Ishikawa (cell line): ENCODE measurements at regions not wholly inside any gene's neighbourhood (a gene's known extent, or its start where the extent isn't known, plus 50 kb on each side); places are given as distances from the start of the nearest gene placed in this dataset.

Experiments
- CEBPB ChIP-seq: IDR thresholded peaks from 2 replicates; pipeline ENCODE4 v1.6.1; 2012
- CREB1 ChIP-seq: IDR thresholded peaks from 2 replicates; pipeline ENCODE4 v1.6.1; 2012; ENCODE audit warnings: low read depth
- EGR1 ChIP-seq: IDR thresholded peaks from 2 replicates; pipeline ENCODE4 v1.6.1; 2012
- EP300 ChIP-seq: IDR thresholded peaks from 2 replicates; pipeline ENCODE4 v1.6.1; 2012; ENCODE audit warnings: borderline replicate concordance
- FOXM1 ChIP-seq: IDR thresholded peaks from 2 replicates; pipeline ENCODE4 v1.6.1; 2012; ENCODE audit warnings: low read depth, borderline replicate concordance
- MAX ChIP-seq: IDR thresholded peaks from 2 replicates; pipeline ENCODE4 v1.6.1; 2012
- NFIC ChIP-seq: IDR thresholded peaks from 2 replicates; pipeline ENCODE4 v1.6.1; 2012
- RAD21 ChIP-seq: IDR thresholded peaks from 2 replicates; pipeline ENCODE4 v1.6.1; 2012; ENCODE audit warnings: low read depth
- TAF1 ChIP-seq: IDR thresholded peaks from 2 replicates; pipeline ENCODE4 v1.6.1; 2012; ENCODE audit warnings: low read depth, mild to moderate bottlenecking
- TCF12 ChIP-seq: IDR thresholded peaks from 2 replicates; pipeline ENCODE4 v1.6.1; 2012; ENCODE audit warnings: low read depth
- TEAD4 ChIP-seq: IDR thresholded peaks from 2 replicates; pipeline ENCODE4 v1.6.1; 2012
- USF1 ChIP-seq: IDR thresholded peaks from 2 replicates; pipeline ENCODE4 v1.6.1; 2012
- YY1 ChIP-seq: IDR thresholded peaks from 2 replicates; pipeline ENCODE4 v1.6.1; 2012; ENCODE audit warnings: low read depth
- ZBTB7A ChIP-seq: IDR thresholded peaks from 2 replicates; pipeline ENCODE4 v1.6.1; 2012; ENCODE audit warnings: low read depth
- TF ChIP-seq, protein P1 (sequence below): IDR thresholded peaks from 2 replicates; pipeline ENCODE4 v1.6.1; 2012; ENCODE audit warnings: low read depth, mild to moderate bottlenecking

- TF ChIP-seq RAD21 (no peak), NFIC (no peak), TEAD4 (no peak), ZBTB7A (no peak), TCF12 (no peak), TAF1 (no peak), MAX (no peak), EGR1 (no peak), CREB1 (no peak), CEBPB (no peak), USF1 (no peak), FOXM1 (no peak), YY1 (no peak), EP300 (no peak)
- TF ChIP-seq, protein P1, sequence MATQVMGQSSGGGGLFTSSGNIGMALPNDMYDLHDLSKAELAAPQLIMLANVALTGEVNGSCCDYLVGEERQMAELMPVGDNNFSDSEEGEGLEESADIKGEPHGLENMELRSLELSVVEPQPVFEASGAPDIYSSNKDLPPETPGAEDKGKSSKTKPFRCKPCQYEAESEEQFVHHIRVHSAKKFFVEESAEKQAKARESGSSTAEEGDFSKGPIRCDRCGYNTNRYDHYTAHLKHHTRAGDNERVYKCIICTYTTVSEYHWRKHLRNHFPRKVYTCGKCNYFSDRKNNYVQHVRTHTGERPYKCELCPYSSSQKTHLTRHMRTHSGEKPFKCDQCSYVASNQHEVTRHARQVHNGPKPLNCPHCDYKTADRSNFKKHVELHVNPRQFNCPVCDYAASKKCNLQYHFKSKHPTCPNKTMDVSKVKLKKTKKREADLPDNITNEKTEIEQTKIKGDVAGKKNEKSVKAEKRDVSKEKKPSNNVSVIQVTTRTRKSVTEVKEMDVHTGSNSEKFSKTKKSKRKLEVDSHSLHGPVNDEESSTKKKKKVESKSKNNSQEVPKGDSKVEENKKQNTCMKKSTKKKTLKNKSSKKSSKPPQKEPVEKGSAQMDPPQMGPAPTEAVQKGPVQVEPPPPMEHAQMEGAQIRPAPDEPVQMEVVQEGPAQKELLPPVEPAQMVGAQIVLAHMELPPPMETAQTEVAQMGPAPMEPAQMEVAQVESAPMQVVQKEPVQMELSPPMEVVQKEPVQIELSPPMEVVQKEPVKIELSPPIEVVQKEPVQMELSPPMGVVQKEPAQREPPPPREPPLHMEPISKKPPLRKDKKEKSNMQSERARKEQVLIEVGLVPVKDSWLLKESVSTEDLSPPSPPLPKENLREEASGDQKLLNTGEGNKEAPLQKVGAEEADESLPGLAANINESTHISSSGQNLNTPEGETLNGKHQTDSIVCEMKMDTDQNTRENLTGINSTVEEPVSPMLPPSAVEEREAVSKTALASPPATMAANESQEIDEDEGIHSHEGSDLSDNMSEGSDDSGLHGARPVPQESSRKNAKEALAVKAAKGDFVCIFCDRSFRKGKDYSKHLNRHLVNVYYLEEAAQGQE, result no peak
Measured at GRCh38 chr9:87077986-87078385, 130.7 kb upstream of the GAS1 start.

DNA sequence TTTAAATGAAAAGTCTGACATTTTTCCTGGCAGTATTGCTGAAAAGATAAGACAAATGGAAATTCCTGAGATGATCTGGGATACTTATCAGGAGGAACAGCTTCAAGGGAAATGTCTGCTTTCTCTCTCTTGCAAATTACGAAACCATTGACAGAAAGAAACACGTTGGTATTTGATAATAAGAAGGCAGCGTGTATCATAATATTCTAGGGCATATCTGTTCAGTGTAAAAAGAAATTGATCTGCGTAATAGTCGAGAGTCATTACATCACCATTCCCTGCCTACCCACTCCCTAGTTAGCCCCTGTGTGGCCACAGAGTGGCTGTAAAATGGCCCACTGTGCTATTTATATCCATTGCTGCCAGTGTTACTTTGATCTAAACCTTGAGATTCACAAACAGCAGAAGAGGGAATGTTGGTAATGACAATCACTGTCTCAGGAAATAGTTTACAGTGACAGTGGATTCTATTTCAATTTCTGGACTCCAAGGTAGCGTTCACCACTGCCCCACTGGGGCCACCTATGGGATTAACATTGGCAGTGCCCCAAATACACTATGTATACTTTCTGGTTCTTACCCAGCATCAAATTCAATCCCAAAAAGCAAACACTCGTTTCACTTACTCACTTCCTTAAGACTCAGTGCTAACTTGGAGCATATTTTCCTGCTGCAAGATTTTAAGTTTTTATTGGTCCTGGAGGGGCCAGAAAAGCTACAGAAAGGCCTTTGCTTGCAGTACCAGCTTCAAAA is 133.4 kb upstream of the GAS1 start:
- TF ChIP-seq CEBPB (no peak), ZBTB7A (no peak), CREB1 (no peak), EP300 (no peak), YY1 (no peak), USF1 (no peak), EGR1 (no peak), FOXM1 (no peak), TAF1 (no peak), RAD21 (no peak), TCF12 (no peak), NFIC (no peak), MAX (no peak), TEAD4 (no peak)
- TF ChIP-seq, protein P1, result no peak

- TF ChIP-seq TCF12 (no peak), ZBTB7A (no peak), CREB1 (no peak), NFIC (no peak), EGR1 (no peak), TEAD4 (no peak), CEBPB (no peak)
Measured at GRCh38 chr9:87081503-87081902, 134.2 kb upstream of the GAS1 start.

GRCh38 chr9:87083986-87084385 is 136.7 kb upstream of the GAS1 start:
- TF ChIP-seq NFIC (no peak), ZBTB7A (no peak), EGR1 (no peak), MAX (no peak), EP300 (no peak), CREB1 (no peak), CEBPB (no peak), RAD21 (no peak), USF1 (no peak), TAF1 (no peak), TEAD4 (no peak), YY1 (no peak)
- TF ChIP-seq, protein P1, result no peak
